ENCODE measurements at regions not wholly inside any gene's neighbourhood (a gene's known extent, or its start where the extent isn't known, plus 50 kb on each side); places are given as distances from the start of the nearest gene placed in this dataset.
A peak's percentile ranks its signal among the peaks of the same experiment; 100 is the strongest.

- TF ChIP-seq, protein P1, sequence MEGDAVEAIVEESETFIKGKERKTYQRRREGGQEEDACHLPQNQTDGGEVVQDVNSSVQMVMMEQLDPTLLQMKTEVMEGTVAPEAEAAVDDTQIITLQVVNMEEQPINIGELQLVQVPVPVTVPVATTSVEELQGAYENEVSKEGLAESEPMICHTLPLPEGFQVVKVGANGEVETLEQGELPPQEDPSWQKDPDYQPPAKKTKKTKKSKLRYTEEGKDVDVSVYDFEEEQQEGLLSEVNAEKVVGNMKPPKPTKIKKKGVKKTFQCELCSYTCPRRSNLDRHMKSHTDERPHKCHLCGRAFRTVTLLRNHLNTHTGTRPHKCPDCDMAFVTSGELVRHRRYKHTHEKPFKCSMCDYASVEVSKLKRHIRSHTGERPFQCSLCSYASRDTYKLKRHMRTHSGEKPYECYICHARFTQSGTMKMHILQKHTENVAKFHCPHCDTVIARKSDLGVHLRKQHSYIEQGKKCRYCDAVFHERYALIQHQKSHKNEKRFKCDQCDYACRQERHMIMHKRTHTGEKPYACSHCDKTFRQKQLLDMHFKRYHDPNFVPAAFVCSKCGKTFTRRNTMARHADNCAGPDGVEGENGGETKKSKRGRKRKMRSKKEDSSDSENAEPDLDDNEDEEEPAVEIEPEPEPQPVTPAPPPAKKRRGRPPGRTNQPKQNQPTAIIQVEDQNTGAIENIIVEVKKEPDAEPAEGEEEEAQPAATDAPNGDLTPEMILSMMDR (IDR thresholded peaks at IDR 0.05), result no peak
- peaks cover 4% of the 10 kb centered on the region for H3K9me3 Mint-ChIP-seq
- H3K4me3 Mint-ChIP-seq, result no peak overlapping the region
- H3K4me1 Mint-ChIP-seq, result no peaks in the 10 kb centered on the region
- H3K36me3 Mint-ChIP-seq (ENCODE audit: low read depth), result no peaks in the 10 kb centered on the region
- no peak overlapping the region for H3K27ac Mint-ChIP-seq
- H3K27me3 Mint-ChIP-seq (ENCODE audit: low read depth, poor library complexity), result no peaks in the 10 kb centered on the region
- DNase-seq, result no peak
Measured at GRCh38 chr4:143084566-143084965, 100.2 kb upstream of the USP38 start.

DNA sequence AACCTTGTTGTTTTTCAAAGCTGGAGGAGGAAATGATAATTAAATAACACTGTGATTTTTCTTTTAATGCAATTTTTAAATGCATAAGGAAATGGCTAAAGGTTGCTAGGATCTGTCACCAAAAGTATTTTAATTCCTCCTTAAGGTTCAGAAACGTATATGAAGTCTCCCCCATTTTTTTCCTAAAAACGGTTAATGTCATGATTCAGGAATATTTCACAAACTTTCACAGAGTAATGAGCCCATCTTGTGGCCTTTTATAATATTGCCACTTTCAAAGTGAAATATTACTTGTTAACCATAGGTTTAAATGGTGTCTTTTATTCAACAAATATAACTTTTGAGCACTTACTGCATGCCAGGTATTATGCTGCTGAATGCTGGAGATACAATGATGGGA, 99.5 kb upstream of the USP38 start:
- Mint-ChIP-seq H3K27ac (no peak overlapping the region), H3K9me3 (peaks cover 8% of the 10 kb centered on the region), H3K36me3 (ENCODE audit: low read depth) (peaks cover 2% of the 10 kb centered on the region), H3K4me1 (no peaks in the 10 kb centered on the region), H3K27me3 (ENCODE audit: low read depth, poor library complexity) (no peaks in the 10 kb centered on the region), H3K4me3 (no peak overlapping the region)
- TF ChIP-seq, protein P1 (IDR thresholded peaks at IDR 0.05), result no peak
- no peak for DNase-seq

- peaks cover 12% of the 10 kb centered on the region for H3K9me3 Mint-ChIP-seq
- TF ChIP-seq, protein P1 (IDR thresholded peaks at IDR 0.05), result no peak
- H3K4me1 Mint-ChIP-seq, result no peaks in the 10 kb centered on the region
- no peaks in the 10 kb centered on the region for H3K27me3 Mint-ChIP-seq (ENCODE audit: low read depth, poor library complexity)
- no peak for DNase-seq
- H3K27ac Mint-ChIP-seq, result no peak overlapping the region
- peaks cover 6% of the 10 kb centered on the region for H3K36me3 Mint-ChIP-seq (ENCODE audit: low read depth)
- no peak overlapping the region for H3K4me3 Mint-ChIP-seq
Measured at GRCh38 chr4:143085659-143086058, 99.1 kb upstream of the USP38 start.

GRCh38 chr4:143089291-143089690, 95.4 kb upstream of the USP38 start:
- no peak overlapping the region for H3K27ac Mint-ChIP-seq
- no peaks in the 10 kb centered on the region for H3K4me1 Mint-ChIP-seq
- peak; percentile 2 for DNase-seq
- H3K9me3 Mint-ChIP-seq, result peaks cover 15% of the 10 kb centered on the region
- TF ChIP-seq, protein P1 (IDR thresholded peaks at IDR 0.05), result no peak
- no peak overlapping the region for H3K4me3 Mint-ChIP-seq
- peaks cover 13% of the 10 kb centered on the region for H3K36me3 Mint-ChIP-seq (ENCODE audit: low read depth)
- no peaks in the 10 kb centered on the region for H3K27me3 Mint-ChIP-seq (ENCODE audit: low read depth, poor library complexity)

GRCh38 chr4:143089847-143090246, 94.9 kb upstream of the USP38 start:
- Mint-ChIP-seq H3K4me3 (no peak overlapping the region), H3K9me3 (peaks cover 17% of the 10 kb centered on the region), H3K27ac (no peak overlapping the region), H3K4me1 (no peaks in the 10 kb centered on the region), H3K36me3 (ENCODE audit: low read depth) (peaks cover 13% of the 10 kb centered on the region), H3K27me3 (ENCODE audit: low read depth, poor library complexity) (no peaks in the 10 kb centered on the region)
- DNase-seq, result no peak
- TF ChIP-seq, protein P1 (IDR thresholded peaks at IDR 0.05), result no peak

DNA sequence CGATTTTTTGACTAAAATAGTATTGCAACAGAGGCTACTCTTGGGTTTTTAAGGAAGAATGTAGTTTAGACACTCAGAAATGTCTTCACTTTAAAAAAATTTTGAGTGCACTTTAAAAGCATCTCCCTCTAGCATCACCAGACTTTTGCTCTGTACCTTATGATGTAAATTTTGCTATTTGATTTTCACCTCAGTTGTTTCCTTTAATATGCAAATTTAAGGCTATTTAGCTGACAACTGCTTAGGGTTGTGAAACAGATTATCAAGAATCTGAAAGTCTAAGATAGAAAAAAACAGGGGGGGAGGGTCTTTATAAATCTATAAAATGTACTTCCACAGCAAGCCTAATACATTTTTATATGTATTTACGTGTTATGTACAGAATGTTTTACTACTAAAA, 92.9 kb upstream of the USP38 start:
- Mint-ChIP-seq H3K9me3 (peaks cover 23% of the 10 kb centered on the region), H3K36me3 (ENCODE audit: low read depth) (peaks cover 13% of the 10 kb centered on the region)

More for the DNA sequence above, 92.9 kb upstream of the USP38 start:
- Mint-ChIP-seq H3K27me3 (ENCODE audit: low read depth, poor library complexity) (no peaks in the 10 kb centered on the region), H3K4me1 (no peaks in the 10 kb centered on the region), H3K27ac (no peak overlapping the region), H3K4me3 (no peak overlapping the region)
- DNase-seq, result no peak
- TF ChIP-seq, protein P1 (IDR thresholded peaks at IDR 0.05), result no peak

All from nephron progenitor cell (in vitro differentiated cells).